ENCODE measurements at regions not wholly inside any gene's neighbourhood (a gene's known extent, or its start where the extent isn't known, plus 50 kb on each side); places are given as distances from the start of the nearest gene placed in this dataset.
"Not testable (repeated sequence)": the region's sequence is repeated elsewhere in the genome, so short reads cannot be mapped to it uniquely, and the experiment has no call there.

DNA sequence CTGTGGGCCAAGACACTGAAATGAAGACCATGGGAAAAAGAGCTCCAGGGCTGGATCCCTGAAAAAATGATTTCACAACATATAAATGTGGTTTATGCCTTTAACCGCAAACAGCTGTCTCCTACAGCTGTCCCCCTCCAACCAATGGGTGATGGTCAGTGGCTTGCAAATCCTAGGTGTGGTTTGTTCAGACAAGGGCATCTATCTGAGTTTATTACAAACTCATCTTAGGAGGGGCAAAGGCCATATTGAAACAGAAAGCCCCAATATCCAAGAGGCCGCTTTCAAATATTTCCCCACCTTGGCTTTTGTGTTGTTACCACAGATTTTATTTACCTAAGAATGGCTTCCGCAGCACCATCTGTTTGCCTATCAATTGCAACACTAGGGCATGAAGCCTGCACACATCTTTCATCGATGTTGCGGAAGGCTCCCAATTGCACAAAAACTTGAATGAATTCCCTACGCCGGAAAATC lies 503.6 kb upstream of the AMELY start:
- WGBS, 2 donors = 94 to 97% methylated on average over 7 of the region's 7 CpGs
- Histone ChIP-seq H3K27ac (no peak overlapping the region), H3K4me1 (no peaks in the 10 kb centered on the region), H3K36me3 (no peaks in the 10 kb centered on the region), H3K9me3 (no peaks in the 10 kb centered on the region), H3K4me3 (replicated peaks in 1 of 3) (no peak overlapping the region), H3K27me3 (no peaks in the 10 kb centered on the region)
- intact Hi-C loops (cut with DNase I) = no loop called here
- no peak for TF ChIP-seq POLR2A (IDR thresholded peaks at IDR 0.05)
- TF ChIP-seq, protein P1, sequence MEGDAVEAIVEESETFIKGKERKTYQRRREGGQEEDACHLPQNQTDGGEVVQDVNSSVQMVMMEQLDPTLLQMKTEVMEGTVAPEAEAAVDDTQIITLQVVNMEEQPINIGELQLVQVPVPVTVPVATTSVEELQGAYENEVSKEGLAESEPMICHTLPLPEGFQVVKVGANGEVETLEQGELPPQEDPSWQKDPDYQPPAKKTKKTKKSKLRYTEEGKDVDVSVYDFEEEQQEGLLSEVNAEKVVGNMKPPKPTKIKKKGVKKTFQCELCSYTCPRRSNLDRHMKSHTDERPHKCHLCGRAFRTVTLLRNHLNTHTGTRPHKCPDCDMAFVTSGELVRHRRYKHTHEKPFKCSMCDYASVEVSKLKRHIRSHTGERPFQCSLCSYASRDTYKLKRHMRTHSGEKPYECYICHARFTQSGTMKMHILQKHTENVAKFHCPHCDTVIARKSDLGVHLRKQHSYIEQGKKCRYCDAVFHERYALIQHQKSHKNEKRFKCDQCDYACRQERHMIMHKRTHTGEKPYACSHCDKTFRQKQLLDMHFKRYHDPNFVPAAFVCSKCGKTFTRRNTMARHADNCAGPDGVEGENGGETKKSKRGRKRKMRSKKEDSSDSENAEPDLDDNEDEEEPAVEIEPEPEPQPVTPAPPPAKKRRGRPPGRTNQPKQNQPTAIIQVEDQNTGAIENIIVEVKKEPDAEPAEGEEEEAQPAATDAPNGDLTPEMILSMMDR (IDR thresholded peaks at IDR 0.05) = no peak
- DNase-seq = no peak

GRCh38 chrY:7390056-7390455 lies 478.5 kb upstream of the AMELY start:
- Histone ChIP-seq H3K27me3 (no peaks in the 10 kb centered on the region), H3K9me3 (no peaks in the 10 kb centered on the region), H3K4me1 (no peaks in the 10 kb centered on the region), H3K27ac (no peak overlapping the region), H3K4me3 (replicated peaks in 1 of 3) (no peak overlapping the region), H3K36me3 (no peaks in the 10 kb centered on the region)
- TF ChIP-seq POLR2A (IDR thresholded peaks at IDR 0.05) = no peak
- TF ChIP-seq, protein P1 (IDR thresholded peaks at IDR 0.05) = no peak
- DNase-seq = no peak
- intact Hi-C loops (cut with DNase I) = no loop called here
- WGBS, 2 donors = 100% methylated on average over 2 of the region's 4 CpGs

DNA sequence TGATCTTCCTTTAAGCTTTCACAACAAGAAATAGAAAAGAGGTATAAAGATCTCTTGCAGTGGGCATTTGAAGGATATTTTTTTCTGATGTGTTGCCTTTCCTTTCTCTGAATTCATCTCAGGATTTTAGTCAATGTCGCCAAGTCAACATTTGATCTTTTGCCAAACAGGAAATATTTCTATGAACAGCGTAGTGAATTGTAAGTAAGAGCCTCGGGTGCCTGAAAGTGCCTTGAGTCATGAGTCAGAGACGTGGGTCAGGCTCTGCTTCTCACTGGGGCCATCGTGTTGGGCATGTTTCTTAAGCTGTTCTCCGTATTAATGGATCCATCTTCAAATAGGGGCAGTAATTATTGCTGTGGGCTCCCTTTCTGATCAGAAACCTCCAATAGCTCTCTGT lies 471.4 kb upstream of the AMELY start:
- WGBS, 2 donors = 56 to 71% methylated on average over 6 of the region's 6 CpGs
- H3K36me3 ChIP-seq = no peaks in the 10 kb centered on the region
- DNase-seq = no peak
- no peaks in the 10 kb centered on the region for H3K9me3 ChIP-seq
- no peak overlapping the region for H3K27ac ChIP-seq
- H3K4me1 ChIP-seq = no peaks in the 10 kb centered on the region
- TF ChIP-seq POLR2A (IDR thresholded peaks at IDR 0.05) = no peak
- TF ChIP-seq, protein P1 (IDR thresholded peaks at IDR 0.05) = no peak
- H3K27me3 ChIP-seq = no peaks in the 10 kb centered on the region
- intact Hi-C loops (cut with DNase I) = no loop called here
- no peak overlapping the region for H3K4me3 ChIP-seq (replicated peaks in 1 of 3)

DNA sequence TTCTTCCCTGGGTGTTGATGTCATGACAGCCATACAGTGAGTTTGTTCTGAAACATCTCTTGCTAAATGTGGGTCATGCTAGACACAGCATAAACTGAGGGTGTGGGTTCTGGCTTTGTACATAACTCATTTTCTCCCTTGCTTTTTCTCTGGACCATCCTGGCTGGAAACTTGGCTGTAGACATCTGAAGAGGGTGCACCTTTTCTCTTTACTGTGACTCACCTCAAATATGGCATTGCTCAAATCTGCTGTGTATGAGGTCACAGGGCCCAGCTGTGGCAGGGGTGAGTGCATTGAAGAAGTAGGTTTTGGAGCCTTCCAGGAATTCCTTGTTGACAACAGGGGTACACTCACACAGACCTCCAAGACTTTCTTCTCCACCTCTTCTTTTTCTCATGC lies 465.5 kb upstream of the AMELY start:
- DNase-seq = no peak
- H3K9me3 ChIP-seq = no peaks in the 10 kb centered on the region
- no peaks in the 10 kb centered on the region for H3K36me3 ChIP-seq
- no peak overlapping the region for H3K27ac ChIP-seq
- H3K27me3 ChIP-seq = no peaks in the 10 kb centered on the region
- no peaks in the 10 kb centered on the region for H3K4me1 ChIP-seq
- intact Hi-C loops (cut with DNase I) = no loop called here
- no peak overlapping the region for H3K4me3 ChIP-seq (replicated peaks in 1 of 3)
- no peak for TF ChIP-seq POLR2A (IDR thresholded peaks at IDR 0.05)
- TF ChIP-seq, protein P1 (IDR thresholded peaks at IDR 0.05) = no peak

DNA sequence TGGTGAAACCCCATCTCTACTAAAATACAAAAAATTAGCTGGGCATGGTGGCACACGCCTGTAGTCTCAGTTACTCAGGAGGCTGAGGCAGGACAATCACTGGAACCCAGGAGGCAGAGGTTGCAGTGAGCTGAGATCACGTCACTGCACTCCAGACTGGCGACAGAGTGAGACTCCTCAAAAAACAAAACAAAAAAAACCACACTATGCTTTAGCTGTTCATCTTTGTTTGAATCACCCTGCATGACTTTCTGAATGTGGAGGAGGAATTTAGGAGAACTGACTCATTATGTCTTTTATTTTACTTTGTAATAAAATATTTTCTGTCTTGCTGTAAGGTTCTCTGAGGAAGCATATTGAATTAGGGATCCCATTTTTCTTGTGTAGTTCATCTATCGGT lies 462.9 kb upstream of the AMELY start:
- H3K4me3 ChIP-seq (replicated peaks in 1 of 3); H3K27me3 ChIP-seq; H3K36me3 ChIP-seq; H3K4me1 ChIP-seq; intact Hi-C loops (cut with DNase I); DNase-seq; H3K9me3 ChIP-seq; H3K27ac ChIP-seq: not testable (repeated sequence)
- WGBS, 2 donors = 99 to 100% methylated on average over 3 to 4 of the region's 4 CpGs

- WGBS, 2 donors = 90 to 94% methylated on average over 3 to 4 of the region's 4 CpGs
- H3K27me3 ChIP-seq; H3K36me3 ChIP-seq; H3K4me1 ChIP-seq; H3K9me3 ChIP-seq; H3K27ac ChIP-seq; DNase-seq; intact Hi-C loops (cut with DNase I); H3K4me3 ChIP-seq (replicated peaks in 1 of 3): not testable (repeated sequence)
Measured at GRCh38 chrY:7371953-7372352, 460.4 kb upstream of the AMELY start.

GRCh38 chrY:7371026-7371425 lies 459.5 kb upstream of the AMELY start:
- H3K36me3 ChIP-seq; intact Hi-C loops (cut with DNase I): not testable (repeated sequence)
- WGBS, 2 donors = 92 to 93% methylated on average over 6 of the region's 6 CpGs

More at GRCh38 chrY:7371026-7371425, 459.5 kb upstream of the AMELY start:
- not testable (repeated sequence) for H3K4me3 ChIP-seq (replicated peaks in 1 of 3); H3K4me1 ChIP-seq; DNase-seq; H3K9me3 ChIP-seq; H3K27ac ChIP-seq; H3K27me3 ChIP-seq
